NB4 (cell line): ENCODE measurements at regions not wholly inside any gene's neighbourhood (a gene's known extent, or its start where the extent isn't known, plus 50 kb on each side); places are given as distances from the start of the nearest gene placed in this dataset.

Experiments
- CTCF ChIP-seq: IDR thresholded peaks from one replicate; pipeline ENCODE4 v1.5.1; 2012; ENCODE audit warnings: low read depth, low read length
- MAX ChIP-seq: IDR thresholded peaks from 2 replicates; pipeline ENCODE4 v1.6.1; 2011; ENCODE audit warnings: low read depth, low read length
- MYC ChIP-seq: IDR thresholded peaks from 2 replicates; pipeline ENCODE4 v1.6.1; 2011; ENCODE audit warnings: low read depth, low read length
- POLR2A ChIP-seq: IDR thresholded peaks from 2 replicates; pipeline ENCODE4 v1.6.1; 2011; ENCODE audit warnings: mild to moderate bottlenecking; ENCODE audit not compliant: insufficient read length; ENCODE audit errors: extremely low read depth

- TF ChIP-seq CTCF (no peak), POLR2A (no peak), MAX (no peak), MYC (no peak)
Measured at GRCh38 chr1:72365693-72366092, 83.4 kb upstream of the NEGR1 start.
